ENCODE measurements at regions not wholly inside any gene's neighbourhood (a gene's known extent, or its start where the extent isn't known, plus 50 kb on each side); places are given as distances from the start of the nearest gene placed in this dataset.

- CTCF ChIA-PET: interaction anchor here (1.7 kb wide), 1 partner anchor 15 kb away, joined by 3 read pairs; no protein-coding TSS in a partner anchor
- POLR2A ChIA-PET: no interaction called here
- DNase-seq (ENCODE audit: extremely low spot score): no peak
- no peak for TF ChIP-seq CTCF (IDR thresholded peaks at IDR 0.05; ENCODE audit: control extremely low read depth, extremely low read depth, low read depth, missing control alignments)
Observed at GRCh38 chr5:67969631-67970030, 245.9 kb upstream of the PIK3R1 start.

GRCh38 chr5:67969176-67969575, 246.4 kb upstream of the PIK3R1 start:
- no peak for TF ChIP-seq CTCF (IDR thresholded peaks at IDR 0.05; ENCODE audit: control extremely low read depth, extremely low read depth, low read depth, missing control alignments)
- DNase-seq (ENCODE audit: extremely low spot score): no peak
- CTCF ChIA-PET: interaction anchor here (1.7 kb wide), 1 partner anchor 15 kb away, joined by 3 read pairs; no protein-coding TSS in a partner anchor
- POLR2A ChIA-PET: no interaction called here

GRCh38 chr5:67966712-67967111, 248.8 kb upstream of the PIK3R1 start:
- CTCF ChIA-PET: no interaction called here
- TF ChIP-seq CTCF (IDR thresholded peaks at IDR 0.05; ENCODE audit: control extremely low read depth, extremely low read depth, low read depth, missing control alignments): no peak
- DNase-seq (ENCODE audit: extremely low spot score): no peak
- POLR2A ChIA-PET: no interaction called here

- POLR2A ChIA-PET: no interaction called here
- TF ChIP-seq CTCF (IDR thresholded peaks at IDR 0.05; ENCODE audit: control extremely low read depth, extremely low read depth, low read depth, missing control alignments): no peak
- CTCF ChIA-PET: no interaction called here
- no peak for DNase-seq (ENCODE audit: extremely low spot score)
Observed at GRCh38 chr5:67964619-67965018, 250.9 kb upstream of the PIK3R1 start.

- ChIA-PET CTCF (no interaction called here), POLR2A (no interaction called here)
- no peak for TF ChIP-seq CTCF (IDR thresholded peaks at IDR 0.05; ENCODE audit: control extremely low read depth, extremely low read depth, low read depth, missing control alignments)
- DNase-seq (ENCODE audit: extremely low spot score): no peak
Observed at GRCh38 chr5:67963789-67964519, 251.6 kb upstream of the PIK3R1 start.

GRCh38 chr5:67960939-67961338, 254.6 kb upstream of the PIK3R1 start:
- no peak for TF ChIP-seq CTCF (IDR thresholded peaks at IDR 0.05; ENCODE audit: control extremely low read depth, extremely low read depth, low read depth, missing control alignments)
- ChIA-PET POLR2A (no interaction called here), CTCF (no interaction called here)
- DNase-seq (ENCODE audit: extremely low spot score): no peak

Data from GM10248 (cell line).